GM21367 (cell line): ENCODE measurements at regions not wholly inside any gene's neighbourhood (a gene's known extent, or its start where the extent isn't known, plus 50 kb on each side); places are given as distances from the start of the nearest gene placed in this dataset.
A peak's percentile ranks its signal among the peaks of the same experiment; 100 is the strongest.
"Not testable (repeated sequence)": the region's sequence is repeated elsewhere in the genome, so short reads cannot be mapped to it uniquely, and the experiment has no call there.

ENCODE experiments used
- ATAC-seq: cut with Tn5 transposase; IDR thresholded peaks from one replicate; pipeline ENCODE4 v1.9.1; 2021; ENCODE audit not compliant: unreplicated experiment

- no peak for ATAC-seq
These were observed 51.6 kb upstream of the MPP7 start for GRCh38 chr10:28354511-28354910.

GRCh38 chr10:28355376-28355775 is 52.5 kb upstream of the MPP7 start:
- ATAC-seq: no peak

- ATAC-seq: no peak
These were observed 56.5 kb upstream of the MPP7 start for GRCh38 chr10:28359334-28359733.

- ATAC-seq: no peak
These were observed 57.3 kb upstream of the MPP7 start for GRCh38 chr10:28360175-28360574.

GRCh38 chr10:28363376-28363775 is 60.5 kb upstream of the MPP7 start:
- no peak for ATAC-seq

GRCh38 chr10:28365840-28366239 is 63.0 kb upstream of the MPP7 start:
- no peak for ATAC-seq

- no peak for ATAC-seq
These were observed 64.1 kb upstream of the MPP7 start for GRCh38 chr10:28366994-28367393.

GRCh38 chr10:28367413-28367812 is 64.5 kb upstream of the MPP7 start:
- ATAC-seq: no peak

GRCh38 chr10:28367929-28368484 is 65.1 kb upstream of the MPP7 start:
- ATAC-seq: peak; percentile 94

- ATAC-seq: no peak
These were observed 67.4 kb upstream of the MPP7 start for GRCh38 chr10:28370107-28370835.

- ATAC-seq: not testable (repeated sequence)
These were observed 68.8 kb upstream of the MPP7 start for GRCh38 chr10:28371638-28372037.

GRCh38 chr10:28374036-28374435 is 71.2 kb upstream of the MPP7 start:
- ATAC-seq: no peak

- ATAC-seq: no peak
These were observed 72.8 kb upstream of the MPP7 start for GRCh38 chr10:28375399-28376354.

GRCh38 chr10:28378986-28379585 is 76.2 kb upstream of the MPP7 start:
- ATAC-seq: no peak

GRCh38 chr10:28381466-28381865 is 78.6 kb upstream of the MPP7 start:
- no peak for ATAC-seq

- peak; percentile 88 for ATAC-seq
These were observed 79.1 kb upstream of the MPP7 start for GRCh38 chr10:28381903-28382347.

- ATAC-seq: no peak
These were observed 79.8 kb upstream of the MPP7 start for GRCh38 chr10:28382525-28383269.

GRCh38 chr10:28384557-28384956 is 81.7 kb upstream of the MPP7 start:
- ATAC-seq: no peak

GRCh38 chr10:28385748-28386502 is 83.1 kb upstream of the MPP7 start:
- ATAC-seq: no peak

GRCh38 chr10:28386503-28386868 is 83.6 kb upstream of the MPP7 start:
- ATAC-seq: no peak
